ENCODE measurements at regions not wholly inside any gene's neighbourhood (a gene's known extent, or its start where the extent isn't known, plus 50 kb on each side); places are given as distances from the start of the nearest gene placed in this dataset.

- TF ChIP-seq CTCF (conservative IDR thresholded peaks at IDR 0.05; ENCODE audit: low read depth in 2 of 2) = no peak
- TF ChIP-seq EZH2phosphoT487 (IDR thresholded peaks at IDR 0.05; ENCODE audit: unreplicated experiment) = no peak
- TF ChIP-seq STAT1 (IDR thresholded peaks at IDR 0.05; ENCODE audit: unreplicated experiment) = no peak
- no peak for TF ChIP-seq JUNB (IDR thresholded peaks at IDR 0.05; ENCODE audit: unreplicated experiment)
- TF ChIP-seq REST (IDR thresholded peaks at IDR 0.05; ENCODE audit: unreplicated experiment) = no peak
- TF ChIP-seq EZH2 (IDR thresholded peaks at IDR 0.05; ENCODE audit: low read depth, unreplicated experiment) = no peak
- TF ChIP-seq ZNF114 (CRISPR knock-in tag; IDR thresholded peaks at IDR 0.05) = no peak
- no peak for TF ChIP-seq CREB1 (CRISPR knock-in tag; IDR thresholded peaks at IDR 0.05; ENCODE audit: low read depth)
These were observed 189.3 kb upstream of the CRY1 start (continued) for GRCh38 chr12:107282628-107283027.

GRCh38 chr12:107283652-107284051 is 190.3 kb upstream of the CRY1 start:
- Histone ChIP-seq H3K79me2 (replicated peaks; ENCODE audit: insufficient read depth) (no peaks in the 10 kb centered on the region), H3F3A (replicated peaks; ENCODE audit: low read depth) (no peaks in the 10 kb centered on the region), H2AFZ (no peak overlapping the region), H3K27me3 (ENCODE audit: insufficient read depth) (no peaks in the 10 kb centered on the region), H4K20me1 (replicated peaks; ENCODE audit: insufficient read depth) (no peaks in the 10 kb centered on the region), H3K36me3 (ENCODE audit: insufficient read depth) (no peaks in the 10 kb centered on the region), H3K27ac (ENCODE audit: low read depth) (no peak overlapping the region), H3K9me2 (ENCODE audit: insufficient read depth) (no peaks in the 10 kb centered on the region; the same call in 1 of the 2 replicates), H3K4me2 (no peak overlapping the region), H3K4me3 (no peak overlapping the region), H3K4me1 (ENCODE audit: insufficient read depth) (no peaks in the 10 kb centered on the region)
- ATAC-seq (no peak), DNase-seq (ENCODE audit: low spot score) (no peak)
- H3K27me3 Mint-ChIP-seq (ENCODE audit: insufficient read depth, low read depth, poor library complexity) = no peaks in the 10 kb centered on the region
- no peaks in the 10 kb centered on the region for H3K36me3 Mint-ChIP-seq (ENCODE audit: low read depth)
- H3K4me3 Mint-ChIP-seq = no peak overlapping the region
- peaks cover 12% of the 10 kb centered on the region; the same call in 2 of the 3 replicates for H3K9me3 Mint-ChIP-seq
- no peak overlapping the region for H3K27ac Mint-ChIP-seq
- H3K4me1 Mint-ChIP-seq = peaks cover 5% of the 10 kb centered on the region; the same call in 1 of the 3 replicates
- TF ChIP-seq EZH2 (IDR thresholded peaks at IDR 0.05; ENCODE audit: low read depth, unreplicated experiment) (no peak), ZNF462 (CRISPR knock-in tag; IDR thresholded peaks at IDR 0.05) (no peak), ZNF114 (CRISPR knock-in tag; IDR thresholded peaks at IDR 0.05) (no peak), EZH2phosphoT487 (IDR thresholded peaks at IDR 0.05; ENCODE audit: unreplicated experiment) (no peak), CTCF (conservative IDR thresholded peaks at IDR 0.05; ENCODE audit: low read depth in 2 of 2) (no peak)

All from GM23338 (cell line).